ENCODE measurements at regions not wholly inside any gene's neighbourhood (a gene's known extent, or its start where the extent isn't known, plus 50 kb on each side); places are given as distances from the start of the nearest gene placed in this dataset.

DNA sequence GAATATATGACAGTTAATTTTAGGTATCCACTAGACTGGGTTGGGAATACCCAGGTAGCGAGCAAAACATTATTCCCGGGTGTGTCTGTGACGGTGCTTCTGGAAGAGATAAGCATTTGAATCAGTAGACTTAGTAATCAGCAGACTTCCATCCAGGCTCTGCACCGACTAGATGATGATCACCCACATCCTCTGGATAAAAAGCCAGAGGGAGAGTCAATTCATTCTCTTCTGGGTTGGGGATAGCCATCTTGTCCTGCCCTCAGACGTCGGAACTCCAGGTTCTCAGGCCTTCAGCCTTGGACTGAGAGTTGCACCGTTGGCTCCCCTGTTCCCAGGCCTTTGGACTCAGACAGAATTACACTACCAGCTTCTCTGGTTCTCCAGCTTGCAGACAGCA, 168.0 kb downstream of the PHLDA1 start:
- TF ChIP-seq CTCF (IDR thresholded peaks at IDR 0.05) (no peak), POLR2A (IDR thresholded peaks at IDR 0.05) (no peak)

Data from thyroid gland (tissue), 4 donors.